ENCODE measurements at regions not wholly inside any gene's neighbourhood (a gene's known extent, or its start where the extent isn't known, plus 50 kb on each side); places are given as distances from the start of the nearest gene placed in this dataset.

DNA sequence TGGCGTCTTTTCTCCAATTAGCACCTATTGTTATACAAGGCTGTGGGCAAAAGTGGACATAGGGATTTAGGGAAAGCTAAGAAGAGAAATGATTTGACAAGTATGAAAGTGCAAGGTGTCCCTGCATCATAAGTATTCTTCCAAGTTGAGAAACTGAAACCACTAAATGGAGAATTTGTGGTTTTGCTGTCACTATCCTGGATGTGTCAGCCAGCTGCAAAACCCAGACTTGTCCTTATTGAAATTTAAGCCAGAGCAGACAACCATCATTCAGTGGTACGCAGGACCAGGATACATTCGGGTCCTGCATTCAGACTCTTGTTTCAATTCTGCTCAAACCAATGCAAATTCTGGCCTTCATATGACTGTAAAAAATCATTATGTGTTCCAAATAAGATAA, 384.8 kb upstream of the TGFBR2 start:
- no peak for DNase-seq (ENCODE audit: low spot score in 2 of 2)
- TF ChIP-seq CTCF (IDR thresholded peaks at IDR 0.05): no peak
- TF ChIP-seq POLR2A (IDR thresholded peaks at IDR 0.05): no peak
- WGBS, 2 donors: 69 to 82% methylated on average over 3 of the region's 3 CpGs
- intact Hi-C loops (cut with DNase I; ENCODE audit: low total_unique reads): no loop called here
- no peak overlapping the region for H3K4me3 ChIP-seq (ENCODE audit: low read depth, poor library complexity, severe bottlenecking)

DNA sequence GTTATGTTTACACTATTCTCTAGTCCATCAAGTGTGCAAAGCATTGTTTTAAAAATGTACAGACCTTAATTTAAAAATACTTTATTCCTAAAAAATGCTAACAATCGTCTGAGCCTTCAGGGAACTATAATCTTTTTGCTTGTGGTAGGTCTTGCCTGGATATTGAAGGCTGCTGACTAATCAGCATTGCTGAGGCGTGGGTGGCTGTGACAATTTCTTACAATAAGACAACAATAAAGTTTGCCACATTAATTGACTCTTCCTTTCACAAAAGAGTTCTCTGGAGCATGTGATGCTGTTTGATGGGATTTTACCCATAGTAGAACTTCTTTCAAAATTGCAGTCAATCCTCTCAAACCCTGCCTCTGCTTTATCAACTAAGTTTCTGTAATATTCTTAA, 384.0 kb upstream of the TGFBR2 start:
- no peak for TF ChIP-seq CTCF (IDR thresholded peaks at IDR 0.05)
- no peak for DNase-seq (ENCODE audit: low spot score in 2 of 2)
- WGBS, 2 donors: 61 to 67% methylated on average over 2 of the region's 2 CpGs
- no peak overlapping the region for H3K4me3 ChIP-seq (ENCODE audit: low read depth, poor library complexity, severe bottlenecking)
- intact Hi-C loops (cut with DNase I; ENCODE audit: low total_unique reads): no loop called here

DNA sequence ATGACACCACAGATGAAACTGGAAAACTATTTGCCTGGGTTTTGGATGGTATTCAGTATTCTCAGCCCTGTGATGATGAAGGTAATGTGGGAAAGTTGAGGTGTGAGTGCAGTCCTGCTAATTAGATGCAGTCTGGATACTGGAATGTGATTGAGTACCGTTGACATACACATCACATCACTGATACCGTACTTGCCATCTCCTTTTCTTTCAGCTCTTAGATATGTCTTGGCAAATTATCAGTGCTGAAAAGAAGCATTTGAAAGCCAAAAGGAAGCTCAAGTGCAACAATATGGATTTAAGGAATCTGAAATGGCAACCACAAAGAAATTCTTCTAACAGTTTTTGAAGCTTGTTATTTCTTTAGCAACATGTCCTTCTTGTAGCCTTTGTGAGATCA, 381.4 kb upstream of the TGFBR2 start:
- TF ChIP-seq POLR2A (IDR thresholded peaks at IDR 0.05) (no peak), CTCF (IDR thresholded peaks at IDR 0.05) (no peak)
- 87 to 90% methylated on average over 2 of the region's 2 CpGs for WGBS, 2 donors
- intact Hi-C loops (cut with DNase I; ENCODE audit: low total_unique reads): no loop called here
- H3K4me3 ChIP-seq (ENCODE audit: low read depth, poor library complexity, severe bottlenecking): no peak overlapping the region
- no peak for DNase-seq (ENCODE audit: low spot score in 2 of 2)

GRCh38 chr3:30226601-30227151, 379.7 kb upstream of the TGFBR2 start:
- WGBS, 2 donors: 92 to 93% methylated on average over 7 of the region's 7 CpGs
- H3K4me3 ChIP-seq (ENCODE audit: low read depth, poor library complexity, severe bottlenecking): no peak overlapping the region
- DNase-seq (ENCODE audit: low spot score in 2 of 2): no peak
- intact Hi-C loops (cut with DNase I; ENCODE audit: low total_unique reads): no loop called here
- TF ChIP-seq POLR2A (IDR thresholded peaks at IDR 0.05) (no peak), CTCF (IDR thresholded peaks at IDR 0.05) (no peak)

- no peak for DNase-seq (ENCODE audit: low spot score in 2 of 2)
- intact Hi-C loops (cut with DNase I; ENCODE audit: low total_unique reads): no loop called here
- TF ChIP-seq POLR2A (IDR thresholded peaks at IDR 0.05) (no peak), CTCF (IDR thresholded peaks at IDR 0.05) (no peak)
- no peak overlapping the region for H3K4me3 ChIP-seq (ENCODE audit: low read depth, poor library complexity, severe bottlenecking)
- 39 to 41% methylated on average over 2 of the region's 2 CpGs for WGBS, 2 donors
These were observed 378.7 kb upstream of the TGFBR2 start for GRCh38 chr3:30227571-30228301.

- no peak overlapping the region for H3K4me3 ChIP-seq (ENCODE audit: low read depth, poor library complexity, severe bottlenecking)
These were observed 378.1 kb upstream of the TGFBR2 start for GRCh38 chr3:30228302-30228631.

More at GRCh38 chr3:30228302-30228631, 378.1 kb upstream of the TGFBR2 start:
- DNase-seq (ENCODE audit: low spot score in 2 of 2): no peak
- intact Hi-C loops (cut with DNase I; ENCODE audit: low total_unique reads): no loop called here
- TF ChIP-seq POLR2A (IDR thresholded peaks at IDR 0.05): no peak
- no peak for TF ChIP-seq CTCF (IDR thresholded peaks at IDR 0.05)
- 95 to 96% methylated on average over 2 of the region's 2 CpGs for WGBS, 2 donors
